Right atrium auricular region (tissue), 2 donors: ENCODE measurements at regions not wholly inside any gene's neighbourhood (a gene's known extent, or its start where the extent isn't known, plus 50 kb on each side); places are given as distances from the start of the nearest gene placed in this dataset.

Experiments used
- DNase-seq: peaks from one replicate; pipeline ENCODE4 v3.0.0-alpha.2; 2019; ENCODE audit warnings: low spot score
- H3K27ac ChIP-seq, 2 donors: fragments of 200-600 bp; sonication (generic); 1 replicate in 1 of 2; 2 replicates in 1 of 2; pipeline ENCODE4 v1.5.1; 2016 to 2019
- H3K27me3 ChIP-seq, 2 donors: fragments of 200-600 bp; sonication (generic); one replicate each; pipeline versions ENCODE4 v1.5.1 to v1.6.0; 2017 to 2019
- H3K36me3 ChIP-seq: fragments of 200-600 bp; sonication (generic); one replicate; pipeline ENCODE4 v1.5.1; 2016
- H3K4me1 ChIP-seq, 2 donors: fragments of 200-600 bp; sonication (generic); one replicate each; pipeline versions ENCODE4 v1.5.1 to v1.6.0; 2017 to 2019
- H3K4me3 ChIP-seq, 2 donors: fragments of 200-600 bp; sonication (generic); 1 replicate in 1 of 2; 2 replicates in 1 of 2; pipeline ENCODE4 v1.5.1; 2017 to 2019; ENCODE audit warnings: mild to moderate bottlenecking in 1 of 2, moderate library complexity in 1 of 2
- H3K9me3 ChIP-seq, 2 donors: fragments of 200-600 bp; sonication (generic); one replicate each; pipeline ENCODE4 v1.5.1; 2019
- TF ChIP-seq, protein P1 (sequence below), 2 donors: fragments of 200-600 bp; sonication (generic); IDR thresholded peaks; one replicate each; pipeline ENCODE4 v1.5.1; 2019; ENCODE audit warnings: antibody characterized with exemption in 2 of 2

DNA sequence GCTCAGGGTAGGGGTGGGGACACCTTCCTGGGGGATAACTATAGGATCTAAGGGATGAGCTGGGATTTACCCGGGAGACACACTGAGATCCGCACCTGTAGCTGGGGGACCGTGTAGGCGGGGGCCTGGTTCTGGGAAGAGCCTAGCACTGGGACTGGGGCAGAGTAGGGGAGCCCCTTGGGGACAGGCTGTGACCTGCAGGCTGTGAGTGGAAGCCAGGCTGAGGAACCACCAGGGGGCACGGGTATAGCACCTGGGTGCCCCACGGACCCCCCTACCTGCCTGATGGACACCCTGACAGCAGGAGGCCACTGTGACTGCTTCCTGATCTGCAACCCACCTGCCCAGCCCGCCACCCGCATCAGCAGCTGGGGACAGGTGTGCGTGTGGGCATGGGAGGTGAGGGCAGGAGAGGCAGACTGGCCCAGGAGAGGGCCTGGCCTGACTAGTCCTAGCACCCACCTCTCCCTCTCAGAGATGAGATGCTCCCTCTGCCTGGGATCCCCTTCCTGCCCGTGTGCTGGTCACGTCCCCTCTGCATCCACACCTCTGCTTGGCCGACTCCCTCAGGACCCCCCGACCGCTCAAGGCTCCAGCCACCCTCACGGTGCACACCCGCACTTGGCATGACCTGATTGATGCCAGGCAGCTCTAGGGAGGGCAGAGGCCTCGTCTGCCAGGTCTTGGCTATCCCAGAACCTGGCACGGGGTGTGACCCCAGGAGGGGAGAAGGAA, 94.2 kb upstream of the NKX1-1 start:
- Histone ChIP-seq H3K36me3 (no peaks in the 10 kb centered on the region), H3K27me3 (no peaks in the 10 kb centered on the region), H3K4me3 (no peak overlapping the region), H3K27ac (no peak overlapping the region), H3K9me3 (no peaks in the 10 kb centered on the region), H3K4me1 (no peaks in the 10 kb centered on the region)
- TF ChIP-seq, protein P1, sequence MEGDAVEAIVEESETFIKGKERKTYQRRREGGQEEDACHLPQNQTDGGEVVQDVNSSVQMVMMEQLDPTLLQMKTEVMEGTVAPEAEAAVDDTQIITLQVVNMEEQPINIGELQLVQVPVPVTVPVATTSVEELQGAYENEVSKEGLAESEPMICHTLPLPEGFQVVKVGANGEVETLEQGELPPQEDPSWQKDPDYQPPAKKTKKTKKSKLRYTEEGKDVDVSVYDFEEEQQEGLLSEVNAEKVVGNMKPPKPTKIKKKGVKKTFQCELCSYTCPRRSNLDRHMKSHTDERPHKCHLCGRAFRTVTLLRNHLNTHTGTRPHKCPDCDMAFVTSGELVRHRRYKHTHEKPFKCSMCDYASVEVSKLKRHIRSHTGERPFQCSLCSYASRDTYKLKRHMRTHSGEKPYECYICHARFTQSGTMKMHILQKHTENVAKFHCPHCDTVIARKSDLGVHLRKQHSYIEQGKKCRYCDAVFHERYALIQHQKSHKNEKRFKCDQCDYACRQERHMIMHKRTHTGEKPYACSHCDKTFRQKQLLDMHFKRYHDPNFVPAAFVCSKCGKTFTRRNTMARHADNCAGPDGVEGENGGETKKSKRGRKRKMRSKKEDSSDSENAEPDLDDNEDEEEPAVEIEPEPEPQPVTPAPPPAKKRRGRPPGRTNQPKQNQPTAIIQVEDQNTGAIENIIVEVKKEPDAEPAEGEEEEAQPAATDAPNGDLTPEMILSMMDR (IDR thresholded peaks at IDR 0.05) = no peak
- no peak for DNase-seq

DNA sequence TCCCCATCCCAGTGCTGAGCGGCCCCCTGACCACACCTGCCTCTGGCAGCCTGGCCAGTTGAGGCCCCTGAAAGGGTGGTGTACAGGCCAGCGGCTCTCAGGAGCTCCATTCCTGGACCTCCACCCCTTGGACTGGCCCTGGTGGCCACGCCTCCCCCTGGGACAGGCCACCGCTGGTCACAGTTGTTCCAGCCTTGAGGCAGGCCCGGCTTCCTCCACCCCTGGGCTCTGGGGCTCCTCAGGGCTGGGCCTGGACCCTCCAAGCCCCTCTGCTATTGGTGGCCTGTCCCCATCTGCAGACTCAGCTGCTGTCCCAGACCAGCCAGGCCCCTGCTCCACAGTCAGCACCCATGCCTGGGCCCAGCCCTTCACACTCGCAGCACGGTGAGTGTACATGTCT, 93.2 kb upstream of the NKX1-1 start:
- Histone ChIP-seq H3K4me3 (no peak overlapping the region), H3K27me3 (no peaks in the 10 kb centered on the region), H3K4me1 (no peaks in the 10 kb centered on the region), H3K9me3 (no peaks in the 10 kb centered on the region), H3K27ac (no peak overlapping the region), H3K36me3 (no peaks in the 10 kb centered on the region)
- DNase-seq = no peak
- TF ChIP-seq, protein P1 (IDR thresholded peaks at IDR 0.05) = no peak

DNA sequence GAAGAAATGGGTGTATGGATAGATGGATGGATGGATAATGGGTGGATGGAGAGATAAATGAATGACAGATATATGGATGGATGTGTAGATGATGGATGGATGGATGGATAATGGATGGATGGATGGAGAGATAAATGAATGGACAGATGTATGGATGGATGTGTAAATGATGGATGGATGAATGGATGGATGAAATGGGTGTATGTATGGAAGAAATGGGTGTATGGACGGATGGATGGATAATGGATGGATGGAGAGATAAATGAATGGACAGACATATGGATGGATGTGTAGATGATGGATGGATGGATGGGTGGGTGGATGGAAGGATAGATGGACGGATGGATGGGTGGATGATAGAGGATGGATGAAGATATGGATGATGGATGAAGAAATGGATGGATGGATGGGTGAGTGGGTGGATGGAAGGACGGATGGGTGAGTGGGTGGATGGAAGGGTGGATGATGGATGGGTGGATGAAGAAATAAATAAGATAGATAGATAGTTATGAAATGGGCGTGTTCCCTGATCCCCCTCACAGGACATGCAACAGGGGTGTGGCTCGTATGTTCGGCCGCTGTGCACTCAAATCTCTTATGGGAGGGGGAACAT, 91.1 kb upstream of the NKX1-1 start:
- DNase-seq = no peak
- Histone ChIP-seq H3K4me3 (no peak overlapping the region), H3K27ac (no peak overlapping the region), H3K4me1 (no peaks in the 10 kb centered on the region), H3K9me3 (no peaks in the 10 kb centered on the region), H3K36me3 (no peaks in the 10 kb centered on the region), H3K27me3 (no peaks in the 10 kb centered on the region)
- TF ChIP-seq, protein P1 (IDR thresholded peaks at IDR 0.05) = no peak

DNA sequence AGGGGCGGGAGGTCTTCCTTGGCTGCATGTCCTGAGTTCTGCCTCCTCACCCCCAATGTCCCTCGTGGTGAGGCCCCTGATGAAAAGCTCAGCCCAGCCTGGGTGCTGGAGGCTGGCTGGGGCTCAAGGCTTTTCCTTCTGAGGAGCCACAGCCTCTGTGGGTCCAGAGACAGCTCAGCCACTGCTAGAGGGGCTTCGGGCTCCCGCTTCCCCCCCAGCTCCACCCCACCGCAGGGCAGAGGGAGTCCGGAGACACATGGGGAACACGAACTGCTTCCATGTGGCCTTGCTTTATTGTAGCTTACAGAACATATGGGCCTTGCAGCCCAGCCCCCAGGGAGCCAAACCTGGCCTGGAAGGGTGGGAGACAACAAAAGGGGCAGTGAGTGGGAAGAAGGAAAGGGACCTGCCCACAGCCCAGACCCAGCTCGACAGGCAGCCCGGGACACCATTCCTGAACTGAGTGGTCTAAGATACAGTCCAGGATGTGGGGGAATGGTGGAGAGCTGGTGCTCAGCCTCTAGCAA, 89.9 kb upstream of the NKX1-1 start:
- H3K27me3 ChIP-seq = no peaks in the 10 kb centered on the region

DNA sequence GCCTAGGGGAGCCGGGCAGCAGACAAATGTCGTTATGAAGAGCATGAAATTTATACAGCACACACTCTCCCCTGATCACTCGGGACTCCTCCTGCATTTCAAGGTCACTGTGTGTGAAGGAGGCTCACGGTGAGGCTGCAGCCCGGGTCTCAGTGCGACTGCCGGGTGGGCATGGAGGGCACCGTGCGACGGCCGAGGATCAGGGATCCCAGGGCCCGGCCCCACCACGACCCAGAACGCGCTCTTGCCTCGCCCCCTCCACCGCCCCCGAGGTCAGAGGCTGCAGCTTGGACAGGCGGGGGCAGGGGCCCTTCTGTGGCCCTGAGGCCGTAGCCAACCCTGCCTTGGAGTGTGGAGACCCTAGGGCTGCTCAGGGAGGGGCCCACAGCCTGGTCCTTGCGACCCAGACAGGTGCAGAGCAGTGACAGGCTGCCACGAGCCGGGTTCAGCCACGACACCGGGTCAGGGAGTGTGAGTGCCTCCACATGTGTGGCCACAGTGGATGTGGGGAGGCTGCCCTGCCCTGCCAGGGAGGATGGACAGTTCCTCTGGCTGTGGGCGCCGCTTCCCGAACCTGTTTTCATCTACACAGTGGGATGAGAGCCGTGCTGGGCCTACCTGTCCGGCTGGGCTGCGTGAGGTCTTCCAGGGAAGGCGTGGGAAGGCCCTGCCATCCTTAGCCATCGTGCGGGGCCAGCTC, 89.3 kb upstream of the NKX1-1 start:
- no peak for DNase-seq
- no peaks in the 10 kb centered on the region for H3K36me3 ChIP-seq
- H3K4me1 ChIP-seq = no peaks in the 10 kb centered on the region
- no peak overlapping the region for H3K4me3 ChIP-seq
- no peaks in the 10 kb centered on the region for H3K27me3 ChIP-seq
- no peaks in the 10 kb centered on the region for H3K9me3 ChIP-seq
- no peak overlapping the region for H3K27ac ChIP-seq
- TF ChIP-seq, protein P1 (IDR thresholded peaks at IDR 0.05) = no peak

More for the DNA sequence above, 89.9 kb upstream of the NKX1-1 start:
- TF ChIP-seq, protein P1 (IDR thresholded peaks at IDR 0.05) = no peak
- no peak for DNase-seq
- Histone ChIP-seq H3K9me3 (no peaks in the 10 kb centered on the region), H3K27ac (no peak overlapping the region), H3K36me3 (no peaks in the 10 kb centered on the region), H3K4me3 (no peak overlapping the region), H3K4me1 (no peaks in the 10 kb centered on the region)
